Loucy (cell line): ENCODE measurements at regions not wholly inside any gene's neighbourhood (a gene's known extent, or its start where the extent isn't known, plus 50 kb on each side); places are given as distances from the start of the nearest gene placed in this dataset.

Experiments
- EZH2phosphoT487 ChIP-seq: fragments of 200-600 bp; IDR thresholded peaks from 2 replicates; pipeline ENCODE4 v1.6.1; 2018; ENCODE audit warnings: antibody characterized with exemption, mild to moderate bottlenecking, moderate library complexity, borderline replicate concordance
- TF ChIP-seq, protein P1 (sequence below): fragments of 200-600 bp; sonication (generic); conservative IDR thresholded peaks from 2 replicates; pipeline ENCODE4 v1.5.1; 2014; ENCODE audit warnings: mild to moderate bottlenecking, antibody characterized with exemption, low read length

DNA sequence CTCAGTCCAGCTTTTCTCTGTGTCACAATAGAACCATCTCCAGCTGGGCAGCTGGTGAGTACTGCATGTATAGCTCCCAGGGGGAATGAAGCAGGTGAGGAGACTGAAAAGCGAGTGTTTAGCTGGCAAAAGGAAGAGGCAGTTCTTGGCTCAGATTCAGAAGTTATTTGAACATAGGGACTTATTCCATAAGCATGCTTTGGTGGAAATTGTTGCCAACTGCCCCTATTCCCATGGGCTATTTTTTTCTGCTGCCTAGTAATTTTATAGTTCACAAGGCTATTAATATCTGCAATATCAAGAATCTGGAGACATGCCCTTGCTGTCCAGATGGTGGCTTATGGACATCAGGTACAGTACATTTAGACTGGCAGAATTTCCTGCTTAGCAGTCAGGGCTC, 1112.7 kb downstream of the LRFN5 start:
- TF ChIP-seq, protein P1, sequence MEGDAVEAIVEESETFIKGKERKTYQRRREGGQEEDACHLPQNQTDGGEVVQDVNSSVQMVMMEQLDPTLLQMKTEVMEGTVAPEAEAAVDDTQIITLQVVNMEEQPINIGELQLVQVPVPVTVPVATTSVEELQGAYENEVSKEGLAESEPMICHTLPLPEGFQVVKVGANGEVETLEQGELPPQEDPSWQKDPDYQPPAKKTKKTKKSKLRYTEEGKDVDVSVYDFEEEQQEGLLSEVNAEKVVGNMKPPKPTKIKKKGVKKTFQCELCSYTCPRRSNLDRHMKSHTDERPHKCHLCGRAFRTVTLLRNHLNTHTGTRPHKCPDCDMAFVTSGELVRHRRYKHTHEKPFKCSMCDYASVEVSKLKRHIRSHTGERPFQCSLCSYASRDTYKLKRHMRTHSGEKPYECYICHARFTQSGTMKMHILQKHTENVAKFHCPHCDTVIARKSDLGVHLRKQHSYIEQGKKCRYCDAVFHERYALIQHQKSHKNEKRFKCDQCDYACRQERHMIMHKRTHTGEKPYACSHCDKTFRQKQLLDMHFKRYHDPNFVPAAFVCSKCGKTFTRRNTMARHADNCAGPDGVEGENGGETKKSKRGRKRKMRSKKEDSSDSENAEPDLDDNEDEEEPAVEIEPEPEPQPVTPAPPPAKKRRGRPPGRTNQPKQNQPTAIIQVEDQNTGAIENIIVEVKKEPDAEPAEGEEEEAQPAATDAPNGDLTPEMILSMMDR, result no peak
- TF ChIP-seq EZH2phosphoT487, result no peak
